ENCODE measurements at regions not wholly inside any gene's neighbourhood (a gene's known extent, or its start where the extent isn't known, plus 50 kb on each side); places are given as distances from the start of the nearest gene placed in this dataset.

DNA sequence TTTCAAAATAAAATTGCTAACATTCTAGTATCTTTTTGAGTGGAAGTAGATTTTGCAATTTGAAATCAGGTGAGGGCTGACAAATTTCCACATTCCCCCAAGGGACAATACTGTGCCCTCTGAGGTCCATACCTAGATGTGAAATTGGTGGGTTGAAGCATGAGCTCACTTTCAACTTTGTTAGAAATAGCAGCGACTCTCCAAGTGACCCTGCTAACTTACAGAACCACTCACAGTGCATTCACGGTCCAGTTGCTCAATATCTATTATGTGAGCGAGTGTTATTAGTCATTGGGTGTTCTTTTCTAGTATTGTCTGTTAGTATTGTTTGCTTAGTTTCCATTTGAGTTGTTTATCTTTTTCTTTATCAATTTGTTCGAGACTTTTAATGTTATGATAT, 53.6 kb upstream of the ASB17 start:
- TF ChIP-seq, protein P1, sequence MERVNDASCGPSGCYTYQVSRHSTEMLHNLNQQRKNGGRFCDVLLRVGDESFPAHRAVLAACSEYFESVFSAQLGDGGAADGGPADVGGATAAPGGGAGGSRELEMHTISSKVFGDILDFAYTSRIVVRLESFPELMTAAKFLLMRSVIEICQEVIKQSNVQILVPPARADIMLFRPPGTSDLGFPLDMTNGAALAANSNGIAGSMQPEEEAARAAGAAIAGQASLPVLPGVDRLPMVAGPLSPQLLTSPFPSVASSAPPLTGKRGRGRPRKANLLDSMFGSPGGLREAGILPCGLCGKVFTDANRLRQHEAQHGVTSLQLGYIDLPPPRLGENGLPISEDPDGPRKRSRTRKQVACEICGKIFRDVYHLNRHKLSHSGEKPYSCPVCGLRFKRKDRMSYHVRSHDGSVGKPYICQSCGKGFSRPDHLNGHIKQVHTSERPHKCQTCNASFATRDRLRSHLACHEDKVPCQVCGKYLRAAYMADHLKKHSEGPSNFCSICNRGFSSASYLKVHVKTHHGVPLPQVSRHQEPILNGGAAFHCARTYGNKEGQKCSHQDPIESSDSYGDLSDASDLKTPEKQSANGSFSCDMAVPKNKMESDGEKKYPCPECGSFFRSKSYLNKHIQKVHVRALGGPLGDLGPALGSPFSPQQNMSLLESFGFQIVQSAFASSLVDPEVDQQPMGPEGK (CRISPR knock-in tag; IDR thresholded peaks at IDR 0.05; ENCODE audit: borderline replicate concordance), result no peak
- TF ChIP-seq TCF4 (CRISPR knock-in tag; IDR thresholded peaks at IDR 0.05; ENCODE audit: borderline replicate concordance), result no peak
- no peak for TF ChIP-seq OSR1 (CRISPR knock-in tag; IDR thresholded peaks at IDR 0.05)
- TF ChIP-seq, protein P2, sequence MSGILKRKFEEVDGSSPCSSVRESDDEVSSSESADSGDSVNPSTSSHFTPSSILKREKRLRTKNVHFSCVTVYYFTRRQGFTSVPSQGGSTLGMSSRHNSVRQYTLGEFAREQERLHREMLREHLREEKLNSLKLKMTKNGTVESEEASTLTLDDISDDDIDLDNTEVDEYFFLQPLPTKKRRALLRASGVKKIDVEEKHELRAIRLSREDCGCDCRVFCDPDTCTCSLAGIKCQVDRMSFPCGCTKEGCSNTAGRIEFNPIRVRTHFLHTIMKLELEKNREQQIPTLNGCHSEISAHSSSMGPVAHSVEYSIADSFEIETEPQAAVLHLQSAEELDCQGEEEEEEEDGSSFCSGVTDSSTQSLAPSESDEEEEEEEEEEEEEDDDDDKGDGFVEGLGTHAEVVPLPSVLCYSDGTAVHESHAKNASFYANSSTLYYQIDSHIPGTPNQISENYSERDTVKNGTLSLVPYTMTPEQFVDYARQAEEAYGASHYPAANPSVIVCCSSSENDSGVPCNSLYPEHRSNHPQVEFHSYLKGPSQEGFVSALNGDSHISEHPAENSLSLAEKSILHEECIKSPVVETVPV (CRISPR knock-in tag; IDR thresholded peaks at IDR 0.05), result no peak
- no peak for TF ChIP-seq GLIS3 (CRISPR knock-in tag; IDR thresholded peaks at IDR 0.05)
- TF ChIP-seq ARNTL (CRISPR knock-in tag; IDR thresholded peaks at IDR 0.05; ENCODE audit: borderline replicate concordance, low read depth), result no peak
- TF ChIP-seq TOX (CRISPR knock-in tag; IDR thresholded peaks at IDR 0.05; ENCODE audit: borderline replicate concordance), result no peak
